GM12874 (cell line): ENCODE measurements at regions not wholly inside any gene's neighbourhood (a gene's known extent, or its start where the extent isn't known, plus 50 kb on each side); places are given as distances from the start of the nearest gene placed in this dataset.

ENCODE experiments used
- CTCF ChIP-seq: IDR thresholded peaks from 2 replicates; pipeline ENCODE4 v1.5.1; 2011; ENCODE audit warnings: low read depth, mild to moderate bottlenecking, control low read depth, low read length, moderate library complexity; ENCODE audit not compliant: insufficient read depth

- no peak for TF ChIP-seq CTCF
Observed at GRCh38 chr2:65807942-65808341, 375.5 kb upstream of the SPRED2 start.

DNA sequence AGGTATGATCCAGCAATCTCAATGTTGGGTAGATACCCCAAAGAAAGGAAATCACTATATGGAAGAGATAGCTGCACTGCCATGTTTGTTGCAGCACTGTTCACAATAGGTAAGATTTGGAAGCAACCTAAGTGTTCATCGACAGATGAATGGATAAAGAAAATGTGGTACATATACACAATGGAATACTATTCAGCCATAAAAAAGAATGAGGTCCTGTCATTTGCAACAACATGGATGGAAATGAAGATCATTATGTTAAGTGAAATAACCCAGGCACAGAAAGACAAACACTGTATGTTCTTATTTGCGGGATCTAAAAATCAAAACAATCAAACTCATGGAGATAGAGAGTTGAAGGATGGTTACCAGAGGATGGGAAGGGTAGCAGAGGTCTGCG is 372.4 kb upstream of the SPRED2 start:
- no peak for TF ChIP-seq CTCF

GRCh38 chr2:65802298-65802942 is 370.0 kb upstream of the SPRED2 start:
- TF ChIP-seq CTCF: no peak

DNA sequence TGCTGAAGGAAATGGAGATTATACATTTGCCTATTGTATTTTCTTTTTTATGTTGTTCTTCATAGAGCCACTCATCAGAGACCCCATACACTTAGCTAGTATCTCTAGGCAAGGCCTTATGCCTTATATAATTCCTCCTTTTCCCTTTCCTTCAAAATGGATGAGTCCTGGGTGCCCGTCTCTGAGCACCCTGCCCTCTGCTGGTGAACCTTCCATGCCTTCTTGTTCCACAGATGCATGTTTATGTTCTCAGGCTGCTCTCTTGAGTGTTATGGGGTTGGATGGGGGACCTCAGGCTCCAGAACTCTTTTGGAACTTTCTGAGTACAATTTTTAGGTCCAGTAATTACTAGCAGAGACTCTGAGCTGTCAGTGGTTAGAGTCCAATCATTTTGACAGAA is 368.6 kb upstream of the SPRED2 start:
- TF ChIP-seq CTCF: no peak

DNA sequence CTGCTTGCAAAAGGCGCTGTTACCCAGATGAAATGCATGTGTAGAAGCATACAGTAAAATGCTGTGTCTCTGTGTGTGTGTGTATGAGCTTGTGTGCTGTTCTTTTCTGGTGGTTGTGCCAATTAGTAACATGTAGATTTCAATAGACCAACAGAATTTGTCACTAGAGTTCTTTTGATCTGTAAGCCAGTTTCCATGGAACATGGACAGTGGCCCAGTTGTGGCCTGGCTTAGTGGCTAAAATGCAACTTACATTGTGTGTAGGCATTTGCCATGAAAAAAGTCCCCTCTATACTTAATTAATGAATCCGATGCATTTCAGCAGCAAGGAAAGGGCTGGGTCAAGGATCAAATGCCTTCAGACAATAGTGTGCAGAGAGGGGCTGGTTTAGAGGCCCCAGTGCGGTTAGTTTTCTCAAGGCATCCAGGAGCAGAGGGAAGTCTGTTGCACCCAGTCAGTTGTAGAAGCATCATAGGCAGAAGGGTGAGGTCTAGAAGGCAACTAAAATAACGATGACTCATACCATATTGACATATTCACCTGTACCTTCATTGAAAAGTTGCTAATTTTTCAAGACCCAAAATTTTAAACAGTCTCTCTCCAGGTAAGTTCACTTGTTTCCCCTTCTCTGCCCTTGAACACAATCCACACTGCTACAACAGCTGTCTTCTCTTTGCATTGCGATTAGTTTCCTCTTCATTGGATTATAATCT is 366.9 kb upstream of the SPRED2 start:
- TF ChIP-seq CTCF: no peak

- no peak for TF ChIP-seq CTCF
Observed at GRCh38 chr2:65798641-65799040, 366.2 kb upstream of the SPRED2 start.

- TF ChIP-seq CTCF: no peak
Observed at GRCh38 chr2:65794994-65795393, 362.6 kb upstream of the SPRED2 start.
